Left cardiac atrium (tissue), 4 donors: ENCODE measurements at regions not wholly inside any gene's neighbourhood (a gene's known extent, or its start where the extent isn't known, plus 50 kb on each side); places are given as distances from the start of the nearest gene placed in this dataset.

Experiments used
- ATAC-seq, 2 donors: fragments of 200-7000 bp; cut with Tn5 transposase; one replicate each; pipeline ENCODE4 v1.9.1; 2020; ENCODE audit warnings: mild to moderate bottlenecking in 2 of 2, moderate library complexity in 2 of 2
- DNase-seq: peaks from one replicate; pipeline ENCODE4 v3.0.0-alpha.2; 2020
- intact Hi-C, 2 donors: fragments of 100-400 bp; cut with DNase I; formaldehyde crosslinking; loops; one replicate each; pipeline versions ENCODE4 v1.14.1 to v1.15.1; 2022 to 2023
- donor health status: DM: no; HTN: yes; CAD: no.
- donor health status: DM: no; HTN: yes; CAD: no; lungs with severe emphysema.
- donor health status: DM: yes; HTN: yes; CAD: no.
- donor health status: Dilated cardiomyopathy.

DNA sequence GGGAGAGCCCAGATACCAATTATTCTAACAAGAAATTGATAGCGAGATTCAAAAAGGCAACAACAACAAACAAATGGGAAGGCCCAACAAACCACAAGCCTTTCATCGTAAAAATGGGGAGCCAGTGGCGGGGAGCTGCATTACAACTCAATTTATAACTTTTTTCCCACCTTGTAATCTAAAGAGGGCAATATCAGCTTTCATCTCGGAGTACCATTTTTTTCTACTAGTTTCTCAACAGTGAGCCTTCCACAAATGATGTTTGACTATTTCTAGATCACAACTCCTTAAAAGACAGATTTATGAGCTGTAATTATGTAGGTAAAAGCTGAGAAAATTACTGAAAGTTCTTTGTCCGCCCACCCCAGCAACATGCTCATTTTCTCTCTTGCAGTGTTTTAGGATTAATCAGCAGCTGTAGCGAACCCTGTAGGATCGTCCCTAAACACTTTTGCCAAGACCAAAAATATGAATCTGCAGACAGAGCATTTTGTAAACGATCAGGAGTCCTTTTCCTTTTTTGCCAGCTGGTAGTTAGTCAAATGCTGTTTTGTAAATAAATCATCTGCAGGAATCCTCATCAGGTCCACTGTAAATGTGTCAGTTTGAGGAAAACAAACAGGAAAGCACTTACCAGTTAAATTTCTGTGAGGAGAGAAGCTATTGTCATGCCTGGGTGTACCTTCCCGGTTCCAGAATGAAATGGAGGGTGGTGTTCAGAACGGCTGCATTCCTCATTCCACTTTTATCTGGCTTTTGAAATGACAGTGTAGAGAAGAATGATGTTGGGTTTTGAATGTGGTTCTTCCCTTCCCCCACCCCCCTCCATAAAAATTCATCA, 53.2 kb downstream of the EEF1B2 start:
- ATAC-seq (peak in 1 of 2 donors; percentile 57), DNase-seq (no peak)
- intact Hi-C loops = no loop called here

DNA sequence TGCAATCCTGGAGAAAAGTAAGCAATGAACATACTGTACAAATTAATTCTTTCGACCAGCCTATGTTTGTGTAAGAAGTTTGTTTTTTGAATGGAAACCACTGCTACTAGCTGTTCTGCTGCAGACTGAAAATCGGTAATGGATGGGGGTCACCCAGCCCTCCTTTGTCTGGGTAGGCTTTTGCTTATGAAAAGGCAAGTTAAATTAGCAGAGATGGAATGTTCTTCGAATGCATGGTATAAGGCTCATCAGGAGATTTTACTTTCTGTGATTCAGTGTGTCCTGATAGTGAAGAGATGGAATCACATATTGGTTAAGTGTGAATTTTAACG, 53.8 kb downstream of the EEF1B2 start:
- intact Hi-C loops = no loop called here
- no peak for DNase-seq
- no peak for ATAC-seq

DNA sequence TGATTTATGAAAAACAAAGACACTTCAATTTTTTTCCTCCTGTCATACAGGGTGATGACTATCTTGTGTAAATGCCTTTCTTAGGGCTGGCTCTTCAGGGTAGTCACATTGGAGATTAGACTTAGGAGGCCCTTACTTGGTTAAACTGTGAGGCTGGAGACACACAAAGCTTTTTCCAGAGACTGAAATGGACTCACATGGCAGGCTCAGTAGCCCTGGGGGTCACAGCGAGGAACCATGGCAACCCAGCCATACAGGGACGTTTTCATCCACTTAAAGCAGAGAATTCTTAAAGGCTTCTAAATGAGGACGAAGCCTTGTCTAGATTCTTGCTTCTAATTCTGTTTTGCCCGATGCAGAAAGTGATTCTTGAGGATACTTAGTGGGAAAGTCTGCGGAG, 57.3 kb upstream of the ZDBF2 start:
- DNase-seq (no peak), ATAC-seq (no peak)
- intact Hi-C loops = no loop called here

DNA sequence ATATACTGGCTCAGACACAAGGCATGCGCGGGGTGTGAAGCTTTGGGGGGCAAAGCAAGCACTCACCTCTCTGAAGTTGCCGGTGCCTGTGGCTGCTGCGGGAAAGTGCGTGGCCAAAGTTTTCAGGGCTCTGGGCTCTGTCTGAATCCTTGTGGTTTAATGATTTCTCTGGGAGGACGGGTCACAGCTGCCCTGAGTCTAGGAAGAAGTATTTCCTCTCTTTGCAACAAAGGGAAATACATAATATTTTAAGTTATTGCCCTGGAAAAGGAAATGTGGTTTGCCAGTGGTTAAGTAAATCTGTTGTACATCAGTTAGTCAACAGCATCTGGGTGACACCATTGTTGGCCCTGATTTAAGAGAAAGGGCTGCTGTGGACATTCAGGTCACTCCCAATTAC, 56.7 kb upstream of the ZDBF2 start:
- ATAC-seq = peak in 1 of 2 donors; percentile 39
- DNase-seq = no peak
- intact Hi-C loops = no loop called here

DNA sequence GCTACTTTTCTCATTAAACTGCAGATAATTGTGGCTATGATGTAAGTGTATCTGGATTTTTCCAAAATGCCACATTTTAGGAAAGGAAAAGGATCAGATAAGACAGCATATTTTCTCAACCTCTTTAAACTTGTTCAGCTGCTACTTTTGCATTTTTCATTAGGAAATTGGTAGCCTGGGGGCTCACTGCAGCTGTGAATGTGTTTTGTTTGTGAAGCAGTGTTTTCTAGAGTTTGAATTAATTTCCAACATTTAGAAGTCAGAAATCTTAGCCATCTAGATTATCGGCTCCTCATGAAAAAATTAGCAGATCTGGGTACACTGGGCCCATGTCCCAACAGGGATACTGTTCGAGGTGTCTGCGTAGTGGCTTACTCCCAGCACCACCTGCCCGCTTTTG, 56.3 kb upstream of the ZDBF2 start:
- DNase-seq (no peak), ATAC-seq (no peak)
- intact Hi-C loops = no loop called here

DNA sequence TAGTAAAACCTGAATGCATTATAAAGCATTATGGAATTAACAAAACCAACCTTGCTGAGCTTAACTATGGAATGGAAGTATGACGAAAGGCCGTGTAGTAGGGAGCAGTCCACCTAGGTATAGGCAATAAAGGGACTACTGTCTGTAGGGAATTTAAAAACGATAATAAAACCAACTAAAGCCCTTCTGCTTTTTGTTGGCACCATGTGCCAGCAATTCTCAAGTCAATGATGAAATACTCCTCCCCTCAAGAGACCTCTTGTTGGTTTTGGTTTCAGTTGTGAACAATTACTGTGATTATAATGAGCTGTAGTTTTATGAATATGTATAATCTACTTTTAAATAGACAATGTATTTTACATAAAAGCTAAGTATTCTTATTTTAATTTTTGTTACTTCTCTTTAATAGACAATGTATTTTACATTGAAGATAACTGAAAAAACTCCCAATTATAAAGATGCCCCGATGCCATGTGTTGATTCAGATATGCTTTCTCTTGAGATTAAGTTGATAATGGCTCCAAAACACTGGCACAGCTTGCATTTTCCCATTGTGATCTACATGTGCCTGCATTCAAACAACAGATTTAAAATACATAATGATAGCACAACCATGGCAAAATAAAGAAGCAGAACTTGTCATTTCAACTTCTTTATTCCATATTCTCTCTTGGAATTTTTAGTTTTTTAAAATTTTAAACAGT, 55.5 kb upstream of the ZDBF2 start:
- ATAC-seq (no peak), DNase-seq (no peak)
- intact Hi-C loops = no loop called here

DNA sequence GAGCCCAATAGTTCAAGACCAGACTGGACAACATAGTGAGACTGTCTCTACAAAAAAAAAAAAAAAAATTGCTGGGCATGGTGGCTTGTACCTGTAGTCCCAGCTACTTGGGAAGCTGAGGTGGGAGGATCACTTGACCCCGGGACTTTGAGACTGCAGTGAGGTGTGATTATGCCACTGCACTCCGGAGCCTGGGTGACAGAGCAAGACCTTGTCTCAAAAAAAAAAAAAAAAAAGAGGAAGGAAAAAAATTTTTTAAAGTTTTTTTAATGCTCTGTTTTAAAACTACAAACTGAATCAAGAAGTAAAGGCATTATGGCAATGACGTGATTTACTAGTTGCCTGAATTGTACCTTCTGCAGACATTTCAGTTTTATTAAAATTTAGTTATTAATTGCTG, 54.5 kb upstream of the ZDBF2 start:
- no peak for DNase-seq
- intact Hi-C loops = no loop called here
- ATAC-seq = no peak

DNA sequence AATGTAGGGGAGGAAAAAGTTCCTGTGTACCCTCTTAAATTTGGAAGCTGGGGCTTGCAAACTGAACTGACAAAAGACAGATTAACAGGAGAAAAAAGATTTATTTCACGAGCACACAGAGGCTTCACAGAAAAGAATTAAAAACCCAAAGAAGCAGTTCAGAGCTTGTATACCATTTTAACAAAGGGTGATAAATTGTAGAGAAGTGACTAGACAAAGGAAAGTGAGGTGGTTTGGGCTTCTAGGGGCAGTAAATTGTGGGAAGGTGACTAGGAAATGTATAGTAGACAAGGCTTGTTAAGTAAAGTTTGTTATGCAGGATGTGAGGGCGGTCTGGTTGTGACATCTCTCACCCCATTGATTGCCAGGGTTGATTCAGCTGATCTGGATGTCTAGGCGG, 53.5 kb upstream of the ZDBF2 start:
- DNase-seq = no peak
- intact Hi-C loops = no loop called here
- ATAC-seq = no peak
